A549 (cell line): ENCODE measurements at regions not wholly inside any gene's neighbourhood (a gene's known extent, or its start where the extent isn't known, plus 50 kb on each side); places are given as distances from the start of the nearest gene placed in this dataset.
"Not testable (repeated sequence)": the region's sequence is repeated elsewhere in the genome, so short reads cannot be mapped to it uniquely, and the experiment has no call there.

ENCODE experiments used
- CHD4 ChIP-seq: fragments of 200-600 bp; sonication (generic); IDR thresholded peaks from 2 replicates; pipeline ENCODE4 v1.6.1; 2016; ENCODE audit warnings: antibody characterized with exemption, mild to moderate bottlenecking, borderline replicate concordance
- ZNF302 ChIP-seq: fragments of 250-450 bp; sonication (Bioruptor Pico); IDR thresholded peaks from 2 replicates; pipeline ENCODE4 v1.9.0; 2021; ENCODE audit warnings: inconsistent platforms, mild to moderate bottlenecking, moderate library complexity
- TF ChIP-seq, protein P1 (sequence below): fragments of >200 bp; sonication (Bioruptor Twin); formaldehyde crosslinking; IDR thresholded peaks from 3 replicates; pipeline ENCODE4 v1.5.1; 2016

DNA sequence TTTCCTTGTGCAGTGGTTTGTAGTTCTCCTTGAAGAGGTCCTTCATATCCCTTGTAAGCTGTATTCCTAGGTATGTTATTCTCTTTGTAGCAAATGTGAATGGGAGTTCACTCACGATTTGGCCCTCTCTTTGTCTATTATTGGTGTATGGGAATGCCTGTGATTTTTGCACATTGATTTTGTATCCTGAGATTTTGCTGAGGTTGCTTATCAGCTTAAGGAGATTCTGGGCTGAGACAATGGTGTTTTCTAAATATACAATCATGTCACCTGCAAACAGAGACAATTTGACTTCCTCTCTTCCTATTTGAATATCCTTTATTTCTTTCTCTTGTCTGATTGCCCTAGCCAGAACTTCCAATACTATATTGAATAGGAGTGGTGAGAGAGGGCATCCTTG is 90.1 kb upstream of the ZBED5 start:
- TF ChIP-seq CHD4; ZNF302 (CRISPR knock-in tag): not testable (repeated sequence)
- TF ChIP-seq, protein P1, sequence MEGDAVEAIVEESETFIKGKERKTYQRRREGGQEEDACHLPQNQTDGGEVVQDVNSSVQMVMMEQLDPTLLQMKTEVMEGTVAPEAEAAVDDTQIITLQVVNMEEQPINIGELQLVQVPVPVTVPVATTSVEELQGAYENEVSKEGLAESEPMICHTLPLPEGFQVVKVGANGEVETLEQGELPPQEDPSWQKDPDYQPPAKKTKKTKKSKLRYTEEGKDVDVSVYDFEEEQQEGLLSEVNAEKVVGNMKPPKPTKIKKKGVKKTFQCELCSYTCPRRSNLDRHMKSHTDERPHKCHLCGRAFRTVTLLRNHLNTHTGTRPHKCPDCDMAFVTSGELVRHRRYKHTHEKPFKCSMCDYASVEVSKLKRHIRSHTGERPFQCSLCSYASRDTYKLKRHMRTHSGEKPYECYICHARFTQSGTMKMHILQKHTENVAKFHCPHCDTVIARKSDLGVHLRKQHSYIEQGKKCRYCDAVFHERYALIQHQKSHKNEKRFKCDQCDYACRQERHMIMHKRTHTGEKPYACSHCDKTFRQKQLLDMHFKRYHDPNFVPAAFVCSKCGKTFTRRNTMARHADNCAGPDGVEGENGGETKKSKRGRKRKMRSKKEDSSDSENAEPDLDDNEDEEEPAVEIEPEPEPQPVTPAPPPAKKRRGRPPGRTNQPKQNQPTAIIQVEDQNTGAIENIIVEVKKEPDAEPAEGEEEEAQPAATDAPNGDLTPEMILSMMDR = not testable (repeated sequence)
